Testis (tissue), 2 donors: ENCODE measurements at regions not wholly inside any gene's neighbourhood (a gene's known extent, or its start where the extent isn't known, plus 50 kb on each side); places are given as distances from the start of the nearest gene placed in this dataset.

ENCODE experiments used
- CTCF ChIP-seq, 3 experiments: fragments of 450-650 bp in 2 of 3; fragments of 200-600 bp in 1 of 3; sonication (generic) in 1 of 3; IDR thresholded peaks; one replicate each; pipeline ENCODE4 v1.5.1; 2016 to 2019; ENCODE audit warnings: antibody characterized with exemption in 3 of 3, mild to moderate bottlenecking in 2 of 3, moderate library complexity in 1 of 3
- POLR2A ChIP-seq: fragments of 450-650 bp; IDR thresholded peaks from one replicate; pipeline ENCODE4 v1.6.1; 2017; ENCODE audit warnings: antibody characterized with exemption, mild to moderate bottlenecking, moderate library complexity

GRCh38 chr4:111943796-111944203 lies 201.5 kb upstream of the FAM241A start:
- TF ChIP-seq CTCF (IDR thresholded peaks at IDR 0.05) (no peak), POLR2A (no peak)
